ENCODE measurements at regions not wholly inside any gene's neighbourhood (a gene's known extent, or its start where the extent isn't known, plus 50 kb on each side); places are given as distances from the start of the nearest gene placed in this dataset.

DNA sequence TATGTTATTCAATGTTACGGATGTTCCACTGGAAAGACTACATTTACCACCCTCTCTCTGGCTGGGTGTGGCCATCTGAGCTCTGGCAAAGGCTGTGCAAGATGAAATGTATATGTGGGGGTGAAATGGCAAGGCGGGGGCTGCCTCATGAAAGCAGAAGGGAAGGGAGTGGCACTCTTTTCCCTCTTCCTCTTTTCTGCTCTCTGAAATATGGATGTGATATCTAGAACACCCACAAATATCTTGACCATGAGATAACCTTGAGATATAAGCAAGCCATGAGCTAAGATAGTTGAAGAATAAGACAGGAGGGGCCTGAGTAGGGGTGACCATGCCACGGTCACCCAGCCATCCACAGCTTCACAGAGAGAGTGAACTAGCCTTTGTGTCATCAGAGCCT, 367.8 kb upstream of the ID2 start:
- 81 to 86% (median 84%) methylated on average over 3 of the region's 3 CpGs for WGBS, 4 donors
- intact Hi-C loops (cut with DNase I), result no loop called here
- no peaks in the 10 kb centered on the region for H3K9me3 ChIP-seq (replicated peaks in 1 of 3)
- TF ChIP-seq, protein P1, sequence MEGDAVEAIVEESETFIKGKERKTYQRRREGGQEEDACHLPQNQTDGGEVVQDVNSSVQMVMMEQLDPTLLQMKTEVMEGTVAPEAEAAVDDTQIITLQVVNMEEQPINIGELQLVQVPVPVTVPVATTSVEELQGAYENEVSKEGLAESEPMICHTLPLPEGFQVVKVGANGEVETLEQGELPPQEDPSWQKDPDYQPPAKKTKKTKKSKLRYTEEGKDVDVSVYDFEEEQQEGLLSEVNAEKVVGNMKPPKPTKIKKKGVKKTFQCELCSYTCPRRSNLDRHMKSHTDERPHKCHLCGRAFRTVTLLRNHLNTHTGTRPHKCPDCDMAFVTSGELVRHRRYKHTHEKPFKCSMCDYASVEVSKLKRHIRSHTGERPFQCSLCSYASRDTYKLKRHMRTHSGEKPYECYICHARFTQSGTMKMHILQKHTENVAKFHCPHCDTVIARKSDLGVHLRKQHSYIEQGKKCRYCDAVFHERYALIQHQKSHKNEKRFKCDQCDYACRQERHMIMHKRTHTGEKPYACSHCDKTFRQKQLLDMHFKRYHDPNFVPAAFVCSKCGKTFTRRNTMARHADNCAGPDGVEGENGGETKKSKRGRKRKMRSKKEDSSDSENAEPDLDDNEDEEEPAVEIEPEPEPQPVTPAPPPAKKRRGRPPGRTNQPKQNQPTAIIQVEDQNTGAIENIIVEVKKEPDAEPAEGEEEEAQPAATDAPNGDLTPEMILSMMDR (IDR thresholded peaks at IDR 0.05), result no peak
- TF ChIP-seq POLR2A (IDR thresholded peaks at IDR 0.05), result no peak
- H3K27ac ChIP-seq, result no peak overlapping the region
- peaks cover 0 to 3% of the 10 kb centered on the region in 2 donors for H3K4me1 ChIP-seq (replicated peaks in 1 of 2)
- no peak overlapping the region for H3K4me3 ChIP-seq
- H3K36me3 ChIP-seq (replicated peaks in 1 of 2), result no peaks in the 10 kb centered on the region
- no peak for DNase-seq
- no peaks in the 10 kb centered on the region for H3K27me3 ChIP-seq

DNA sequence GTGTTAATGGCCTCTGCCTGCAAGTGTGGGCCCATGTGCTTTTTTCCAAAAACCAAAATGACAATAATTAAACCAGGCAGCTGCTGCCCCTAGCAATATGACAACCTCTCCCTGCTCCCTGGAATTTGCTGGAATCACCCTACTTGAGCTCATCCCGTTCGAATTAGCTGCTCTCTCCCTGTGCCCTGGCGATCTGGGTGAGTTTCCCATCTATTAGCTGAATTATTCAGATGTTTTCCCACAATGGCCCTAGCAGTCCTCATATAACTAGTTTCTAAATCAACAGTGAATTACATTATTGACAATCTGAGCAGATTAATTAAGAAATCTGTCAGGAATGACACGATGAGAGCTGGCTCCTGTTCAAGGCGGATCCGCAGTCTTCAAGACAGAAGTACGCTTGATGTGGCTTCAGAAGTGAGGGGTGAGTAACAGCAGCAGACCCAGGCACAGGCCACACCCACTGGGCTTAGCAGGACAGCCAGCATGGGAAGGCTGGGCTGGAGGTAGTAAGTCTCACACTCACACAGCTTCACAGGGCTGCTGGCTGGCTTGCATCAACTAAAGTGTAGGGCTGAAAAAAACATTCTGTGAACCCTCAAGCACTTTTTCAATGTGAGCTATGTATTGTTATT, 366.2 kb upstream of the ID2 start:
- no peak overlapping the region for H3K27ac ChIP-seq
- DNase-seq, result peak in 3 of 7 donors; percentile 16 to 44 (median 24)
- H3K4me3 ChIP-seq, result no peak overlapping the region
- TF ChIP-seq, protein P1 (IDR thresholded peaks at IDR 0.05), result no peak
- TF ChIP-seq POLR2A (IDR thresholded peaks at IDR 0.05), result no peak
- no peaks in the 10 kb centered on the region for H3K27me3 ChIP-seq
- intact Hi-C loops (cut with DNase I), result no loop called here
- H3K9me3 ChIP-seq (replicated peaks in 1 of 3), result no peaks in the 10 kb centered on the region
- peaks cover 0 to 3% of the 10 kb centered on the region in 2 donors for H3K4me1 ChIP-seq (replicated peaks in 1 of 2)
- WGBS, 4 donors, result 79 to 90% (median 81%) methylated on average over 7 of the region's 7 CpGs
- no peaks in the 10 kb centered on the region for H3K36me3 ChIP-seq (replicated peaks in 1 of 2)

DNA sequence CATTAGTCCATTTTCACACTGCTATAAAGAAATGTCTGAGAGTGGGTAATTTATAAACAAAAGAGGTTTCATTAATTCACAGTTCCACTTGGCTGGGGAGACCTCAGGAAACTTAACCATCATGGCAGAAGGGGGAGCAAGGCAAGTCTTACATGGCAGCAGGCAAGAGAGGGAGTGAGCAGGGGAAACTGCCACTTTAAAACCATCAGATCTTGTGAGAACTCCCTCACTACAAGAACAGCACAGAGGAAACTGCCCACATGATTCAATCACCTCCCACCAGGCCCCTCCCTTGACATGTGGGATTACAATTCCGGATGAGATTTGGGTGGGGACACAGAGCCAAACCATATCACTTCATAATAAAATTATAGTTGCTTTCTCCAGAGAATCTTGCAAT, 365.5 kb upstream of the ID2 start:
- Histone ChIP-seq H3K36me3 (replicated peaks in 1 of 2) (no peaks in the 10 kb centered on the region), H3K4me3 (no peak overlapping the region), H3K4me1 (replicated peaks in 1 of 2) (peaks cover 0 to 3% of the 10 kb centered on the region in 2 donors), H3K27me3 (no peaks in the 10 kb centered on the region), H3K9me3 (replicated peaks in 1 of 3) (no peaks in the 10 kb centered on the region), H3K27ac (no peak overlapping the region)
- TF ChIP-seq, protein P1 (IDR thresholded peaks at IDR 0.05), result no peak
- TF ChIP-seq POLR2A (IDR thresholded peaks at IDR 0.05), result no peak
- 68 to 75% (median 72%) methylated on average over 1 of the region's 1 CpG for WGBS, 4 donors
- intact Hi-C loops (cut with DNase I), result no loop called here
- DNase-seq, result no peak

DNA sequence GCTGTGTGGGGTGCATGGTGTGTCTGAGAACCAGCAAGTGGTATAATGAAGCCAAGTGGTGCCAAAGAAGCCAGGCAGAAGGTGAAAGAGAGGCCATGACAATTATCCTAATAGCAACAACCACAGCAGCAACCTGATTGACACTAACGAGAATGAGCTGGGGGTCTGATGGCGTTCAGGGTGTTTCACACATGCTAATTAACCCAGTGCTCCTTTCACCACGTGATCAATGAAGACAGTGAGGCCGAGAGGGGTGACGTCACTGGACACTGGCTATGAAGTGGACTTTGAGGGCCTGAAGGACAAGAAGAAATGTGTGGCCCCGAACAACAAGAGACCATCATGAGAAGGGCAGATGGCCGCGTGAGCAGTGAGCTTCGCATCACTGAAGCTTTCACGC, 364.4 kb upstream of the ID2 start:
- Histone ChIP-seq H3K4me1 (replicated peaks in 1 of 2) (peaks cover 0 to 3% of the 10 kb centered on the region in 2 donors), H3K9me3 (replicated peaks in 1 of 3) (no peaks in the 10 kb centered on the region), H3K4me3 (no peak overlapping the region), H3K27me3 (no peaks in the 10 kb centered on the region), H3K36me3 (replicated peaks in 1 of 2) (no peaks in the 10 kb centered on the region), H3K27ac (no peak overlapping the region)
- WGBS, 4 donors, result 82 to 92% (median 88%) methylated on average over 10 of the region's 10 CpGs
- intact Hi-C loops (cut with DNase I), result no loop called here
- TF ChIP-seq, protein P1 (IDR thresholded peaks at IDR 0.05), result no peak
- TF ChIP-seq POLR2A (IDR thresholded peaks at IDR 0.05), result no peak
- DNase-seq, result no peak

Data from adrenal gland (tissue), 9 donors.